ENCODE measurements at regions not wholly inside any gene's neighbourhood (a gene's known extent, or its start where the extent isn't known, plus 50 kb on each side); places are given as distances from the start of the nearest gene placed in this dataset.

DNA sequence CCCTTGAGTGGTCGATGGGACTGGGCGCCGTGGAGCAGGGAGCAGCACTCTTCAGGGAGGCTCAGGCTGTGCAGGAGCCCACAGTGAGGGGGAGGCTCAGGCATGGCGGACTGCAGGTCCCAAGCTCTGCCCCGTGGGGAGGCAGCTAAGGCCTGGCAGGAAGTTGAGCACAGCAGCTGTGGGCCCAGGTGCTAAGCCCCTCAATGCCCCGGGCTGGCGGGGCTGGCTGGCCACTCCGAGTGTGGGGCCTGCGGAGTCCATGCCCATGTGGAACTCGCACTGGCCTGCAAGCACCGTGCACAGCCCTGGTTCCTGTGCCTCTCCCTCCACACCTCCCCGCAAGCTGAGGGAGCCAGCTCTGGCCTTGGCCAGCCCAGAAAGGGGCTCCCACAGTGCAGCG is 948.4 kb upstream of the EYS start:
- H3K27ac ChIP-seq: no peak overlapping the region
- no peaks in the 10 kb centered on the region for H3K36me3 ChIP-seq
- H3K4me1 ChIP-seq: no peaks in the 10 kb centered on the region
- H3K4me3 ChIP-seq: no peak overlapping the region
- TF ChIP-seq, protein P1, sequence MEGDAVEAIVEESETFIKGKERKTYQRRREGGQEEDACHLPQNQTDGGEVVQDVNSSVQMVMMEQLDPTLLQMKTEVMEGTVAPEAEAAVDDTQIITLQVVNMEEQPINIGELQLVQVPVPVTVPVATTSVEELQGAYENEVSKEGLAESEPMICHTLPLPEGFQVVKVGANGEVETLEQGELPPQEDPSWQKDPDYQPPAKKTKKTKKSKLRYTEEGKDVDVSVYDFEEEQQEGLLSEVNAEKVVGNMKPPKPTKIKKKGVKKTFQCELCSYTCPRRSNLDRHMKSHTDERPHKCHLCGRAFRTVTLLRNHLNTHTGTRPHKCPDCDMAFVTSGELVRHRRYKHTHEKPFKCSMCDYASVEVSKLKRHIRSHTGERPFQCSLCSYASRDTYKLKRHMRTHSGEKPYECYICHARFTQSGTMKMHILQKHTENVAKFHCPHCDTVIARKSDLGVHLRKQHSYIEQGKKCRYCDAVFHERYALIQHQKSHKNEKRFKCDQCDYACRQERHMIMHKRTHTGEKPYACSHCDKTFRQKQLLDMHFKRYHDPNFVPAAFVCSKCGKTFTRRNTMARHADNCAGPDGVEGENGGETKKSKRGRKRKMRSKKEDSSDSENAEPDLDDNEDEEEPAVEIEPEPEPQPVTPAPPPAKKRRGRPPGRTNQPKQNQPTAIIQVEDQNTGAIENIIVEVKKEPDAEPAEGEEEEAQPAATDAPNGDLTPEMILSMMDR (IDR thresholded peaks at IDR 0.05): no peak
- intact Hi-C loops (cut with DNase I): no loop called here
- no peaks in the 10 kb centered on the region for H3K9me3 ChIP-seq
- no peak for DNase-seq (ENCODE audit: low spot score in 2 of 2)
- H3K27me3 ChIP-seq: no peaks in the 10 kb centered on the region

DNA sequence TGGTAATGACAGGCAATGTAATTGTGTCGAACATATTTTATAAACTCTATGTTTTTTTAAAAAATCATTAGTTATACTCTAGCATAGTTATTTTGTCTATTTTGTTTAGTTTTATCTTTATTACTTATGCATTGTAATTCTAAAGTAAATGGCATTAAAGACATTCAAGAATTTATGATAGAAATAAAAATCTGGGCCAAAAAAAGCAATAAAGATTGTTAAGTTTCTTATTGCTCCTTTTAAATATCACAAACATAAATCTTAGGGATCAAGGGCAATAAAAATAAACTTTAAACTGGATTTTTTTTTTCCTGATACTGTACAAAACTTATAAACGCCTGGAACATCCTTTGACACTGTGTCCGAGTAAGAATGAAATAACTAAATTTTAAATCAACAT is 931.5 kb upstream of the EYS start:
- DNase-seq (ENCODE audit: low spot score in 2 of 2): no peak
- H3K27ac ChIP-seq: no peak overlapping the region
- intact Hi-C loops (cut with DNase I): no loop called here
- H3K27me3 ChIP-seq: no peaks in the 10 kb centered on the region
- H3K36me3 ChIP-seq: no peaks in the 10 kb centered on the region
- no peaks in the 10 kb centered on the region for H3K4me1 ChIP-seq
- TF ChIP-seq, protein P1 (IDR thresholded peaks at IDR 0.05): no peak
- H3K4me3 ChIP-seq: no peak overlapping the region
- H3K9me3 ChIP-seq: no peaks in the 10 kb centered on the region

DNA sequence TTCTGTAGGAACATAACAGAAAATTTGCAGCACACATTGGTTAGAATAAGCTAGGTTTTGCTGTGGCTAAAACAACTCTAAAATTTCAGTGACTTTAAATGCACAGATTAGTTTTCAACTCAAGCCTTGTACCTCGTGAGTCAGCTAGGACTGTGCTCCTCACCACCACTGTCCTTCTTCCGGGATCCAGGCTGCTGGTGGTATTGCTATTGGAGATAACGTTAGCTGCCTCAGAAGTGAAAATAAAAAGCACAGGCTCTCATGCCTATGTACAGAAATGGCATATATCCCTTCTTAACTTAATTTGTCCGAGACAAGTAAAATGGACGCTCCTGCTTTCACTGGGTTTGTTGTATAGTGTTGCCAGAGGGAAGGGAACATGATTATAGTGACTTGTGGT is 931.1 kb upstream of the EYS start:
- TF ChIP-seq, protein P1 (IDR thresholded peaks at IDR 0.05): no peak
- intact Hi-C loops (cut with DNase I): no loop called here

DNA sequence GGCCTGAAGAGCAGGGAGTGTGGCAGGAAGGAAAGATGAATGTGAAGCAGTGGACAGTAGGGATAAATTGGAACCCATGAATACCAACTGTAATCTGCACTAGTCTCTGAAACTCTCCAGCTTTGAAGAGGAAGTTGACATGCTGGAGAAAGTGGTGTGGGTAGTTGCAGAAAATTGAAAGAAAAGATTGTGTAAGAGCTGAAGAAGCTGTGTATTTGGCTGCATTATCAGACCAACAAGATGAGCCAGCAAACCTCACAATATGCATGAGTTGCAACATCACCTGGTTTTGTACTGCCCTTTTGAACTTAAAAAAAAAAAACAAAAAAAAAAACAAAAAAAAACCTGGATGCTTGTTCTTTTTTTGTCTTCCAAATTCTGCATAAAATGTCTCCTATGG is 921.9 kb upstream of the EYS start:
- TF ChIP-seq, protein P1 (IDR thresholded peaks at IDR 0.05): no peak
- no peak overlapping the region for H3K4me3 ChIP-seq
- intact Hi-C loops (cut with DNase I): no loop called here

More for the DNA sequence above, 931.1 kb upstream of the EYS start:
- Histone ChIP-seq H3K27ac (no peak overlapping the region), H3K36me3 (no peaks in the 10 kb centered on the region), H3K27me3 (no peaks in the 10 kb centered on the region), H3K4me1 (no peaks in the 10 kb centered on the region), H3K9me3 (no peaks in the 10 kb centered on the region), H3K4me3 (no peak overlapping the region)
- no peak for DNase-seq (ENCODE audit: low spot score in 2 of 2)

DNA sequence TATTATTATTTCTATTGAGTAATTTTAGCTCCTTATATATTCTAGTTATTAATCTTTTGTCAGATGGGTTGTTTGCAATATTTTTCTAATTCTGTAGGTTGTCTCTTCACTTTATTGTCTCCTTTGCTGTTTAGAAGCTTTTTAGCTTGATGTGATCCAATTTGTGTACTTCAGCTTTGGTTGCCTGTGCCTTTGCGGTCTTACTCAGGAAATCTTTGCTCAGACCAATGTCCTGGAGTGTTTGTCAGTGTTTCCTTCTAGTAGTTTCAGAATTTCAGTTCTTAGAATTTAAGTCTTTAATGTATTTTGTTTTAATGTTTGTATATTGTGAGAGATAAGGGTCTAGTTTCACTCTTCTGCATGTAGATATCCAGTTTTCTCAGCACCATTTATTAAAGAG is 916.0 kb upstream of the EYS start:
- Histone ChIP-seq H3K27me3 (no peaks in the 10 kb centered on the region), H3K36me3 (no peaks in the 10 kb centered on the region), H3K9me3 (no peaks in the 10 kb centered on the region), H3K4me1 (no peaks in the 10 kb centered on the region), H3K27ac (no peak overlapping the region), H3K4me3 (no peak overlapping the region)
- DNase-seq (ENCODE audit: low spot score in 2 of 2): no peak
- intact Hi-C loops (cut with DNase I): no loop called here
- TF ChIP-seq, protein P1 (IDR thresholded peaks at IDR 0.05): no peak

More for the DNA sequence above, 921.9 kb upstream of the EYS start:
- no peak overlapping the region for H3K27ac ChIP-seq
- H3K36me3 ChIP-seq: no peaks in the 10 kb centered on the region
- H3K9me3 ChIP-seq: no peaks in the 10 kb centered on the region
- DNase-seq (ENCODE audit: low spot score in 2 of 2): no peak
- no peaks in the 10 kb centered on the region for H3K27me3 ChIP-seq
- no peaks in the 10 kb centered on the region for H3K4me1 ChIP-seq

DNA sequence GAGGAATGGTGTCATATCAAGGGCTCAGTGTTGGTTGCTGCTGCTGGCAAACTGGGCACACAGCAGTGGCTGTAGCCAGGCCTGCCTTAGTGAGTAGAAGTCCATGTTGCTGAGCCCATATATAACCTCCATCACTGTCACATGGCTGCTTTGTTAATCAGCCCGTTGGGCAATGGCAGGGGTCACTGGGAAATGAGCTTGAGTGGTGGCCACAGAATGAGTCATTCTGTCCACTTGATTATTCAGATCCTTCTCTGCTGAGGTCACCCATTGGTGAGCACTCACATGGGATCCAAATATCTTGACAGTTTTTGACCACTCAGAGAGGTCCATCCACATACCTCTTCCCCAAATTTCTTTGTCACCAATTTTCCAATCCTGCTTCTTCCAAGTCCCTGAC is 898.9 kb upstream of the EYS start:
- TF ChIP-seq, protein P1 (IDR thresholded peaks at IDR 0.05): no peak
- Histone ChIP-seq H3K27me3 (no peaks in the 10 kb centered on the region), H3K9me3 (no peaks in the 10 kb centered on the region), H3K36me3 (no peaks in the 10 kb centered on the region), H3K27ac (no peak overlapping the region), H3K4me3 (no peak overlapping the region), H3K4me1 (no peaks in the 10 kb centered on the region)
- intact Hi-C loops (cut with DNase I): no loop called here
- no peak for DNase-seq (ENCODE audit: low spot score in 2 of 2)

Measured in ascending aorta (tissue), 2 donors.